Keratinocyte (primary cell): ENCODE measurements at regions not wholly inside any gene's neighbourhood (a gene's known extent, or its start where the extent isn't known, plus 50 kb on each side); places are given as distances from the start of the nearest gene placed in this dataset.

Experiments
- DNase-seq: peaks from one replicate; pipeline ENCODE4 v3.0.0-alpha.2; 2011; ENCODE audit warnings: low read depth, missing footprints, low spot score
- FAIRE-seq: peaks from 2 replicates; lab custom pipeline; 2011; peaks lifted over from hg19 to GRCh38; lab: Jason Lieb, UNC
- H2AFZ ChIP-seq: 2 replicates; pipeline ENCODE4 v1.6.0; 2012; ENCODE audit warnings: low read length, control low read depth, inconsistent platforms; ENCODE audit not compliant: control insufficient read depth
- H3K27ac ChIP-seq: 2 replicates; pipeline ENCODE4 v1.5.1; 2011; ENCODE audit warnings: low read length; ENCODE audit not compliant: control insufficient read depth, insufficient read depth
- H3K27me3 ChIP-seq: 3 replicates; pipeline ENCODE4 v1.6.0; 2011; ENCODE audit warnings: low read length; ENCODE audit not compliant: control insufficient read depth, insufficient read depth; ENCODE audit errors: extremely low read depth
- H3K36me3 ChIP-seq, 2 experiments: 2 replicates in 1 of 2; 3 replicates in 1 of 2; pipeline ENCODE4 v1.5.1; 2011; ENCODE audit warnings: low read length in 2 of 2, mild to moderate bottlenecking in 1 of 2; ENCODE audit not compliant: control insufficient read depth in 2 of 2, insufficient read depth in 2 of 2; ENCODE audit errors: extremely low read depth in 1 of 2
- H3K4me1 ChIP-seq: 3 replicates; pipeline ENCODE4 v1.5.1; 2011; ENCODE audit warnings: low read length; ENCODE audit not compliant: control insufficient read depth, insufficient read depth; ENCODE audit errors: extremely low read depth
- H3K4me2 ChIP-seq: 3 replicates; pipeline ENCODE4 v1.6.0; 2011; ENCODE audit warnings: low read depth, low read length; ENCODE audit not compliant: control insufficient read depth, insufficient read depth; ENCODE audit errors: extremely low read depth
- H3K4me3 ChIP-seq, 3 experiments: fragments of 200-600 bp in 1 of 3; sonication (generic) in 1 of 3; 2 replicates in 2 of 3; 3 replicates in 1 of 3; pipeline ENCODE4 v1.5.1; 2011 to 2016; ENCODE audit warnings: low read length in 3 of 3, mild to moderate bottlenecking in 3 of 3, control low read depth in 2 of 3, inconsistent platforms in 1 of 3, low read depth in 1 of 3, mixed read lengths in 1 of 3, mixed run types in 1 of 3, moderate library complexity in 1 of 3; ENCODE audit not compliant: control insufficient read depth in 2 of 3, insufficient read depth in 2 of 3; ENCODE audit errors: extremely low read depth in 1 of 3
- H3K79me2 ChIP-seq: 2 replicates; pipeline ENCODE4 v1.6.0; 2012; ENCODE audit warnings: low read length; ENCODE audit not compliant: control insufficient read depth, insufficient read depth
- H3K9ac ChIP-seq: 3 replicates; pipeline ENCODE4 v1.6.0; 2011; ENCODE audit warnings: low read length; ENCODE audit not compliant: control insufficient read depth, insufficient read depth; ENCODE audit errors: extremely low read depth
- H3K9me1 ChIP-seq: 3 replicates; pipeline ENCODE4 v1.6.0; 2011; ENCODE audit warnings: low read length; ENCODE audit not compliant: control insufficient read depth, insufficient read depth; ENCODE audit errors: extremely low read depth
- H3K9me3 ChIP-seq: 2 replicates; pipeline ENCODE4 v1.5.1; 2012; ENCODE audit warnings: low read depth, low read length; ENCODE audit not compliant: control insufficient read depth
- H4K20me1 ChIP-seq: 3 replicates; pipeline ENCODE4 v1.6.0; 2011; ENCODE audit warnings: low read length; ENCODE audit not compliant: control insufficient read depth, insufficient read depth; ENCODE audit errors: extremely low read depth
- CTCF ChIP-seq, 3 experiments: IDR thresholded peaks in 1 of 3; conservative IDR thresholded peaks in 1 of 3; optimal IDR thresholded peaks in 1 of 3; 2 replicates in 2 of 3; 3 replicates in 1 of 3; pipeline versions ENCODE3 to v1.5.1; 2011; ENCODE audit warnings: low read length in 3 of 3, mild to moderate bottlenecking in 3 of 3, moderate library complexity in 2 of 3, control low read depth in 1 of 3, inconsistent platforms in 1 of 3; ENCODE audit not compliant: insufficient read depth in 2 of 3; ENCODE audit errors: extremely low read depth in 1 of 3
- EZH2 ChIP-seq: IDR thresholded peaks from one replicate; pipeline ENCODE4 v1.6.1; 2012; ENCODE audit warnings: inconsistent platforms, mild to moderate bottlenecking, low read length, moderate library complexity
- dilution Hi-C: fragments of 300-500 bp; cut with MboI; formaldehyde crosslinking; loops from one replicate; pipeline ENCODE4 v1.7.0; 2020; ENCODE audit warnings: low sequenced_read_pairs; ENCODE audit not compliant: extremely low pct_ligation_motif_present

- no peak for TF ChIP-seq CTCF (optimal IDR thresholded peaks at IDR 0.05 in 1 of 3, IDR thresholded peaks at IDR 0.05 in 1 of 3, conservative IDR thresholded peaks at IDR 0.05 in 1 of 3; ENCODE audit: extremely low read depth in 1 of 3, insufficient read depth in 2 of 3, low read length in 3 of 3)
- TF ChIP-seq EZH2: no peak
- no peak overlapping the region for H2AFZ ChIP-seq
- DNase-seq (no peak), FAIRE-seq (no peak)
- no peaks in the 10 kb centered on the region for H3K27me3 ChIP-seq
- H3K4me1 ChIP-seq: no peaks in the 10 kb centered on the region
- H3K79me2 ChIP-seq: no peaks in the 10 kb centered on the region
- no peaks in the 10 kb centered on the region for H3K9me1 ChIP-seq
- H3K9me3 ChIP-seq: no peaks in the 10 kb centered on the region
- H3K36me3 ChIP-seq: no peaks in the 10 kb centered on the region
- no peak overlapping the region for H3K27ac ChIP-seq
- H3K4me3 ChIP-seq: no peak overlapping the region
- dilution Hi-C loops: no loop called here
- no peak overlapping the region for H3K4me2 ChIP-seq
- H3K9ac ChIP-seq: no peak overlapping the region
- no peaks in the 10 kb centered on the region for H4K20me1 ChIP-seq
These were observed 320.4 kb upstream of the KLF3 start for GRCh38 chr4:38343608-38344007.

- Histone ChIP-seq H3K9me3 (no peaks in the 10 kb centered on the region), H3K27ac (no peak overlapping the region), H3K4me3 (no peak overlapping the region), H3K9me1 (no peaks in the 10 kb centered on the region), H2AFZ (no peak overlapping the region), H3K9ac (no peak overlapping the region), H3K79me2 (no peaks in the 10 kb centered on the region), H4K20me1 (no peaks in the 10 kb centered on the region), H3K27me3 (no peaks in the 10 kb centered on the region), H3K4me1 (no peaks in the 10 kb centered on the region), H3K36me3 (no peaks in the 10 kb centered on the region), H3K4me2 (no peak overlapping the region)
- DNase-seq (no peak), FAIRE-seq (no peak)
- TF ChIP-seq EZH2 (no peak), CTCF (optimal IDR thresholded peaks at IDR 0.05 in 1 of 3, IDR thresholded peaks at IDR 0.05 in 1 of 3, conservative IDR thresholded peaks at IDR 0.05 in 1 of 3; ENCODE audit: extremely low read depth in 1 of 3, insufficient read depth in 2 of 3, low read length in 3 of 3) (no peak)
- dilution Hi-C loops: no loop called here
These were observed 319.1 kb upstream of the KLF3 start for GRCh38 chr4:38344929-38345328.
